ENCODE measurements at regions not wholly inside any gene's neighbourhood (a gene's known extent, or its start where the extent isn't known, plus 50 kb on each side); places are given as distances from the start of the nearest gene placed in this dataset.

DNA sequence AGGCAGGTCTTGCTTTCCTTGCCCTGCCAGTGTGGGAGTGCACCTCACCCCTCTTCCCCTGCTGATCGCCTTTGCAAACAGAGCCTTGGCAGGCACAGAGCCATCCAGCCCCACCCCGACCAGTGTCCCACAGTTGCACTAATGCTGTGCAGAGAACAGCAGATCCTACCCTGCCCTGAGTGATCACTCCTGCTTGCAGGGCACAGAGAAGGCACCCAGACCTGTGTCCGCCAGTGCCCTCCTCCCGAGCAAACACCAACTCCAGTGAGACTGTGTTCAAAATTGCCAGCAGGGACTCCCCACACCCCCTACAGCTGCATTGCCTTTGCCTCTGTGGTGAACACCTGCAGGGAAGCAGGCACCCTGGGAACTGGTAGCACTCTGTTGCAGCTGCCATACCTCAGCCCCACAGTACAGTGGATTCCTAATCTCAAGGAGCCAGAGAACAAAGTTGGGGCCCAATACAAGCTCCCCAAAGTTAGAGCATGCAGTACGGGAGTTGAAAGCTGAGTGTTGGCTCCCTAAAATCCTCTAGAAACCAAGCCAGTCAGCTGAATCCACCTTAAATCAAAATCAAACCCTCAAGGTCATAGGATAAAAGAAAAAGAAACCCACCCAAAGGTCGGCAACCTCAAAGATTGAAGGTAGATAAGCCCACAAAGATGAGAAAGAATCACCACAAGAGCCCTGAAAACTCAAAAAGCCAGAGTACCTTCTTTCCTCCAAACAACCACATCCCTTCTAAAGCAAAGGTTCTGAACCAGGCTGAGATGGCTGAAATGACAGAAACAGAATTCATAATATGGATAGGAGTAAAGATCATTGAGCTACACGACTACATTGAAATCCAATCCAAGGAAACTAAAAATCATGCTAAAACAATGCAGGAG is 92.9 kb upstream of the PIK3R1 start:
- no peak for FAIRE-seq

More for the DNA sequence above, 92.9 kb upstream of the PIK3R1 start:
- dilution Hi-C loops (cut with MboI; ENCODE audit: extremely low pct_ligation_motif_present, low sequenced_read_pairs) (no loop called here), intact Hi-C loops (cut with micrococcal nuclease) (no loop called here)
- Histone ChIP-seq H3K79me2 (ENCODE audit: control insufficient read depth, insufficient read depth, low read length) (no peaks in the 10 kb centered on the region), H3K4me3 (replicated peaks in 1 of 3; ENCODE audit: insufficient read depth in 1 of 3, low read depth in 1 of 3, low read length in 3 of 3) (no peak overlapping the region), H2AFZ (ENCODE audit: low read depth, low read length) (no peak overlapping the region), H3K27me3 (ENCODE audit: control insufficient read depth in 2 of 2, insufficient read depth in 2 of 2, low read length in 2 of 2) (peaks cover 0 to 4% of the 10 kb centered on the region in 2 experiments), H3K9me3 (replicated peaks; ENCODE audit: control insufficient read depth, insufficient read depth, low read length) (no peaks in the 10 kb centered on the region), H3K36me3 (ENCODE audit: control insufficient read depth in 2 of 2, extremely low read depth in 1 of 2, insufficient read depth in 2 of 2, low read length in 2 of 2) (no peaks in the 10 kb centered on the region), H3K4me1 (ENCODE audit: control insufficient read depth, extremely low read depth, insufficient read depth, low read length) (no peaks in the 10 kb centered on the region), H3K9me1 (replicated peaks; ENCODE audit: control insufficient read depth, extremely low read depth, insufficient read depth, low read length) (no peaks in the 10 kb centered on the region), H3K27ac (ENCODE audit: insufficient read depth, low read depth, low read length) (no peak overlapping the region), H3K9ac (replicated peaks; ENCODE audit: extremely low read depth, insufficient read depth, low read length) (no peak overlapping the region), H3K4me2 (ENCODE audit: insufficient read depth, low read length) (no peak overlapping the region), H4K20me1 (replicated peaks; ENCODE audit: control insufficient read depth, extremely low read depth, insufficient read depth, low read length) (no peaks in the 10 kb centered on the region)
- no TSS peak for BruUV-seq (replicated peaks)
- DNase-seq (ENCODE audit: low read depth, low spot score), result no peak
- POLR2A ChIA-PET, result no interaction called here
- CTCF ChIA-PET, result no interaction called here
- TF ChIP-seq GATA2 (IDR thresholded peaks at IDR 0.05; ENCODE audit: insufficient read depth, insufficient read length, low read depth, low read length), result no peak
- no peak for TF ChIP-seq EZH2 (IDR thresholded peaks at IDR 0.05; ENCODE audit: borderline replicate concordance, low read depth, low read length, severe bottlenecking)
- TF ChIP-seq JUN (IDR thresholded peaks at IDR 0.05; ENCODE audit: borderline replicate concordance, insufficient read depth, insufficient read length, low read depth), result no peak
- TF ChIP-seq, protein P1, sequence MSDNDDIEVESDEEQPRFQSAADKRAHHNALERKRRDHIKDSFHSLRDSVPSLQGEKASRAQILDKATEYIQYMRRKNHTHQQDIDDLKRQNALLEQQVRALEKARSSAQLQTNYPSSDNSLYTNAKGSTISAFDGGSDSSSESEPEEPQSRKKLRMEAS (IDR thresholded peaks at IDR 0.05; ENCODE audit: insufficient read depth, insufficient read length), result no peak
- TF ChIP-seq, protein P2, sequence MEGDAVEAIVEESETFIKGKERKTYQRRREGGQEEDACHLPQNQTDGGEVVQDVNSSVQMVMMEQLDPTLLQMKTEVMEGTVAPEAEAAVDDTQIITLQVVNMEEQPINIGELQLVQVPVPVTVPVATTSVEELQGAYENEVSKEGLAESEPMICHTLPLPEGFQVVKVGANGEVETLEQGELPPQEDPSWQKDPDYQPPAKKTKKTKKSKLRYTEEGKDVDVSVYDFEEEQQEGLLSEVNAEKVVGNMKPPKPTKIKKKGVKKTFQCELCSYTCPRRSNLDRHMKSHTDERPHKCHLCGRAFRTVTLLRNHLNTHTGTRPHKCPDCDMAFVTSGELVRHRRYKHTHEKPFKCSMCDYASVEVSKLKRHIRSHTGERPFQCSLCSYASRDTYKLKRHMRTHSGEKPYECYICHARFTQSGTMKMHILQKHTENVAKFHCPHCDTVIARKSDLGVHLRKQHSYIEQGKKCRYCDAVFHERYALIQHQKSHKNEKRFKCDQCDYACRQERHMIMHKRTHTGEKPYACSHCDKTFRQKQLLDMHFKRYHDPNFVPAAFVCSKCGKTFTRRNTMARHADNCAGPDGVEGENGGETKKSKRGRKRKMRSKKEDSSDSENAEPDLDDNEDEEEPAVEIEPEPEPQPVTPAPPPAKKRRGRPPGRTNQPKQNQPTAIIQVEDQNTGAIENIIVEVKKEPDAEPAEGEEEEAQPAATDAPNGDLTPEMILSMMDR (IDR thresholded peaks at IDR 0.05; ENCODE audit: extremely low read depth in 1 of 2, insufficient read depth in 1 of 2, low read depth in 1 of 2, low read length in 2 of 2), result no peak
- no peak for TF ChIP-seq POLR2AphosphoS5 (IDR thresholded peaks at IDR 0.05; ENCODE audit: insufficient read depth, low read depth, low read length)

Measured in endothelial cell of umbilical vein (primary cell).